Liver (tissue), 3 donors: ENCODE measurements at regions not wholly inside any gene's neighbourhood (a gene's known extent, or its start where the extent isn't known, plus 50 kb on each side); places are given as distances from the start of the nearest gene placed in this dataset.

Experiments used
- GABPA ChIP-seq, 2 donors: IDR thresholded peaks in 1 of 2; conservative IDR thresholded peaks in 1 of 2; 2 replicates each; pipeline ENCODE4 v1.6.1; 2016; ENCODE audit warnings: antibody characterized with exemption in 2 of 2, mild to moderate bottlenecking in 1 of 2, moderate library complexity in 1 of 2
- HNF4G ChIP-seq: IDR thresholded peaks from 2 replicates; pipeline ENCODE4 v1.6.1; 2016; ENCODE audit warnings: antibody characterized with exemption
- RAD21 ChIP-seq, 2 donors: IDR thresholded peaks; 2 replicates each; pipeline ENCODE4 v1.6.1; 2016; ENCODE audit warnings: antibody characterized with exemption in 2 of 2, mild to moderate bottlenecking in 2 of 2
- RXRA ChIP-seq, 2 donors: IDR thresholded peaks; 2 replicates each; pipeline ENCODE4 v1.6.1; 2017 to 2018; ENCODE audit warnings: antibody characterized with exemption in 2 of 2, mild to moderate bottlenecking in 1 of 2
- SP1 ChIP-seq: IDR thresholded peaks from 2 replicates; pipeline ENCODE4 v1.6.1; 2018; ENCODE audit warnings: antibody characterized with exemption, mild to moderate bottlenecking
- TAF1 ChIP-seq: conservative IDR thresholded peaks from 2 replicates; pipeline ENCODE4 v1.6.1; 2016; ENCODE audit warnings: antibody characterized with exemption, mild to moderate bottlenecking
- TF ChIP-seq, protein P1 (sequence below): fragments of 150-350 bp; IDR thresholded peaks from 2 replicates; pipeline ENCODE4 v1.5.1; 2017; ENCODE audit warnings: improper control_type of control experiment, low read depth, low read length; ENCODE audit not compliant: missing input control
- TF ChIP-seq, protein P2 (sequence below): IDR thresholded peaks from 2 replicates; pipeline ENCODE4 v1.6.1; 2016; ENCODE audit warnings: antibody characterized with exemption
- TF ChIP-seq, protein P3 (sequence below): IDR thresholded peaks from 2 replicates; pipeline ENCODE4 v1.6.1; 2016; ENCODE audit warnings: antibody characterized with exemption, mild to moderate bottlenecking
- donor health status: healthy.
- donor health status: healthy.

DNA sequence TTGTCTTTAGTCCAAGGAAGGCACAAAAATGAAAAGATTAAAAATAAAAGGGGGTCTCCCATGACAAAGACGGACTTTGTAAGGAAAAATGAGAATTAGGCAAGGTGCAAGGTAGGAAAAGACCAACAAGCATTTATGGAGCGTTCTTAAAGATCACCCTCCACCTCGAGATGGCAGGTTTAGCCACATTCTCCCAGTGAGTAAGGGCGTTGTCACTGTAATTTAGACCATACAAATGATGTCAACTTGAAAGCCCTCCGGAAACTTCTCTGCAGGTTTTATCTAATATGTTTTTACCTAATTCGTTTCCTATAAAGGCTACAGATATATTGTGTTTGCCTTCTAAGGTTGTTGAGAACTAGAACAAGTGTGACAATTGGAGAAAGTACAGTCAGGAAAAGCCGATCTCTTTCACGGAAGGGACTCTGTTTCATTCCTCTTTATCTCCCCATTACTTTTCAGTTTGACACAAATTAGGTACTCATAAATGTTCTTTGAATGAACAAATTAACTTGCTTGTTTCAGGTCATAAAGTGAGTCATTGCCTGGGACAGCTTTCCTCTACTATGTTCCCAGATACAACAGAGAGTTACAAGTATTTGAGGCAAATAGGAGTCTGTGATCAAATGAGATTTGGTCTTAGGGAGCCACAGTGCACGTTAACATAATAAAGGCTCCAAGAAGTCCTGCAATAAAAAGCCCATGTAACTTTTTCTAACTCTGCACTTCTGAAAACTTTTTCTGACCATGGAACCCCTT lies 102.6 kb upstream of the HABP2 start:
- TF ChIP-seq, protein P1, sequence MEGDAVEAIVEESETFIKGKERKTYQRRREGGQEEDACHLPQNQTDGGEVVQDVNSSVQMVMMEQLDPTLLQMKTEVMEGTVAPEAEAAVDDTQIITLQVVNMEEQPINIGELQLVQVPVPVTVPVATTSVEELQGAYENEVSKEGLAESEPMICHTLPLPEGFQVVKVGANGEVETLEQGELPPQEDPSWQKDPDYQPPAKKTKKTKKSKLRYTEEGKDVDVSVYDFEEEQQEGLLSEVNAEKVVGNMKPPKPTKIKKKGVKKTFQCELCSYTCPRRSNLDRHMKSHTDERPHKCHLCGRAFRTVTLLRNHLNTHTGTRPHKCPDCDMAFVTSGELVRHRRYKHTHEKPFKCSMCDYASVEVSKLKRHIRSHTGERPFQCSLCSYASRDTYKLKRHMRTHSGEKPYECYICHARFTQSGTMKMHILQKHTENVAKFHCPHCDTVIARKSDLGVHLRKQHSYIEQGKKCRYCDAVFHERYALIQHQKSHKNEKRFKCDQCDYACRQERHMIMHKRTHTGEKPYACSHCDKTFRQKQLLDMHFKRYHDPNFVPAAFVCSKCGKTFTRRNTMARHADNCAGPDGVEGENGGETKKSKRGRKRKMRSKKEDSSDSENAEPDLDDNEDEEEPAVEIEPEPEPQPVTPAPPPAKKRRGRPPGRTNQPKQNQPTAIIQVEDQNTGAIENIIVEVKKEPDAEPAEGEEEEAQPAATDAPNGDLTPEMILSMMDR = no peak
- TF ChIP-seq SP1 (no peak), TAF1 (no peak), HNF4G (no peak), GABPA (IDR thresholded peaks at IDR 0.05 in 1 of 2, conservative IDR thresholded peaks at IDR 0.05 in 1 of 2) (no peak), RXRA (IDR thresholded peaks at IDR 0.05) (no peak), RAD21 (IDR thresholded peaks at IDR 0.05) (no peak)
- TF ChIP-seq, protein P2, sequence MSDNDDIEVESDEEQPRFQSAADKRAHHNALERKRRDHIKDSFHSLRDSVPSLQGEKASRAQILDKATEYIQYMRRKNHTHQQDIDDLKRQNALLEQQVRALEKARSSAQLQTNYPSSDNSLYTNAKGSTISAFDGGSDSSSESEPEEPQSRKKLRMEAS = no peak
- TF ChIP-seq, protein P3, sequence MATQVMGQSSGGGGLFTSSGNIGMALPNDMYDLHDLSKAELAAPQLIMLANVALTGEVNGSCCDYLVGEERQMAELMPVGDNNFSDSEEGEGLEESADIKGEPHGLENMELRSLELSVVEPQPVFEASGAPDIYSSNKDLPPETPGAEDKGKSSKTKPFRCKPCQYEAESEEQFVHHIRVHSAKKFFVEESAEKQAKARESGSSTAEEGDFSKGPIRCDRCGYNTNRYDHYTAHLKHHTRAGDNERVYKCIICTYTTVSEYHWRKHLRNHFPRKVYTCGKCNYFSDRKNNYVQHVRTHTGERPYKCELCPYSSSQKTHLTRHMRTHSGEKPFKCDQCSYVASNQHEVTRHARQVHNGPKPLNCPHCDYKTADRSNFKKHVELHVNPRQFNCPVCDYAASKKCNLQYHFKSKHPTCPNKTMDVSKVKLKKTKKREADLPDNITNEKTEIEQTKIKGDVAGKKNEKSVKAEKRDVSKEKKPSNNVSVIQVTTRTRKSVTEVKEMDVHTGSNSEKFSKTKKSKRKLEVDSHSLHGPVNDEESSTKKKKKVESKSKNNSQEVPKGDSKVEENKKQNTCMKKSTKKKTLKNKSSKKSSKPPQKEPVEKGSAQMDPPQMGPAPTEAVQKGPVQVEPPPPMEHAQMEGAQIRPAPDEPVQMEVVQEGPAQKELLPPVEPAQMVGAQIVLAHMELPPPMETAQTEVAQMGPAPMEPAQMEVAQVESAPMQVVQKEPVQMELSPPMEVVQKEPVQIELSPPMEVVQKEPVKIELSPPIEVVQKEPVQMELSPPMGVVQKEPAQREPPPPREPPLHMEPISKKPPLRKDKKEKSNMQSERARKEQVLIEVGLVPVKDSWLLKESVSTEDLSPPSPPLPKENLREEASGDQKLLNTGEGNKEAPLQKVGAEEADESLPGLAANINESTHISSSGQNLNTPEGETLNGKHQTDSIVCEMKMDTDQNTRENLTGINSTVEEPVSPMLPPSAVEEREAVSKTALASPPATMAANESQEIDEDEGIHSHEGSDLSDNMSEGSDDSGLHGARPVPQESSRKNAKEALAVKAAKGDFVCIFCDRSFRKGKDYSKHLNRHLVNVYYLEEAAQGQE = no peak
